GM12892 (cell line): ENCODE measurements at regions not wholly inside any gene's neighbourhood (a gene's known extent, or its start where the extent isn't known, plus 50 kb on each side); places are given as distances from the start of the nearest gene placed in this dataset.

Experiments
- POLR2A ChIP-seq: IDR thresholded peaks from 2 replicates; pipeline ENCODE4 v1.6.1; 2011; ENCODE audit warnings: low read depth, low read length, control low read depth
- POLR2AphosphoS5 ChIP-seq: IDR thresholded peaks from 2 replicates; pipeline ENCODE4 v1.6.1; 2011; ENCODE audit warnings: low read depth, low read length, control low read depth
- TAF1 ChIP-seq: IDR thresholded peaks from 2 replicates; pipeline ENCODE4 v1.6.1; 2011; ENCODE audit warnings: low read depth, mild to moderate bottlenecking, control low read depth, low read length, borderline replicate concordance

GRCh38 chr2:219789476-219789875 lies 162.0 kb downstream of the SLC4A3 start:
- TF ChIP-seq POLR2A = no peak
- no peak for TF ChIP-seq POLR2AphosphoS5
- TF ChIP-seq TAF1 = no peak
